ENCODE measurements at regions not wholly inside any gene's neighbourhood (a gene's known extent, or its start where the extent isn't known, plus 50 kb on each side); places are given as distances from the start of the nearest gene placed in this dataset.

DNA sequence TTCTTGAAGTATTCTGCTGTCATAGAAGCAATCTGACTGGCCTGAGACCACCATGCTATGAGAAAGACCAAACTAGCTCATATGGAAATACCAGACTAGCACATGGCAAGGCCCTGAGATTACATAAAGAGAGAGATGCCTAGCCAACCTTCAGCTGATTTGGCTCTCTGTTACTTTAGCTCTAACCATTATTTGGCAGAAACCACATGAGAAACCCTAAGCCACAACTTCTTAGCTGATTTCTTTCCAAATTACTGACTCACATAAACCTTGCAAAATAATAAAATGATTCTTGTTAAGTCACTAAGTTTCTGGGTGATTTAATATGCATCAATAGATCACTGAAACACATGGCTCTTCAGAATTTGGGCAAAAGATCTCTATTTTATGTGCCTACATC lies 295.0 kb upstream of the ZNF521 start:
- no peak for DNase-seq (ENCODE audit: low spot score)

DNA sequence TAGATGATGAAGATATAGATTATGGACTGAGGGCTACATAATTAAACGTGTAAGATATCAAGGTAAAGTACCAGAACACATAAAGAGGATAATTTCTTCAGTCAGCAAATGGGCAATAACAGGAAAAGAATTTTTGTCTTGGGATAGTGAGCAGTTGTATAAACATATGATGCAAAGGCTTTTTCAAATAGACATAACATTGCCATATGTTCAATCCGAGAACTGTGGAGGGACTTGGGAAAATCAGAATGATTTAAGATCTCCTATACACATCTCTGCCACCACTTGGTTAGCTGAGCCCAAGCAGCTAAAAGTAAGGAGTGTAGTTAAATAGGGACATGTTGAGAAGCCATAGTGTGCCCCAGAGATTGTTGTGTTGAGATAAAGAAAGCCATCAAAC lies 287.6 kb upstream of the ZNF521 start:
- DNase-seq (ENCODE audit: low spot score), result no peak

- DNase-seq (ENCODE audit: low spot score), result no peak
Measured at GRCh38 chr18:25633563-25633962, 281.6 kb upstream of the ZNF521 start.

DNA sequence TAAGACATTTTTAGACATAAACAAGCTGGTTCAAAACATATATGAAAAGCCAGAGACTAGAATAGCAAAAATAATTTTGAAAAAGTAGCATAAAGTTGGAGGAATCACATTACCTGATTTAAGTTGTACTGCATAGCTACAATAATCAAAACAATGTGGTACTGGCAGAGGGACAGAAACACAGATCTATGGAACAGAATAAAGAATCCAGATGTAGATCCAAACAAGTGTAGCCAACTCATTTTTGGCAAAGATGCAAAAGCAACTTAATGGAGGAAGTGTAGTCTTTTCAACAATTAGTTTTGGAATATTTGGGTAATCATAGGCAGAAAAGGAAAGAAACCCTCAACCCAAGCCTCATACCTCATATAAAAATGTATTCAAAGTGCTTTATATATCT lies 278.7 kb upstream of the ZNF521 start:
- DNase-seq (ENCODE audit: low spot score), result no peak

DNA sequence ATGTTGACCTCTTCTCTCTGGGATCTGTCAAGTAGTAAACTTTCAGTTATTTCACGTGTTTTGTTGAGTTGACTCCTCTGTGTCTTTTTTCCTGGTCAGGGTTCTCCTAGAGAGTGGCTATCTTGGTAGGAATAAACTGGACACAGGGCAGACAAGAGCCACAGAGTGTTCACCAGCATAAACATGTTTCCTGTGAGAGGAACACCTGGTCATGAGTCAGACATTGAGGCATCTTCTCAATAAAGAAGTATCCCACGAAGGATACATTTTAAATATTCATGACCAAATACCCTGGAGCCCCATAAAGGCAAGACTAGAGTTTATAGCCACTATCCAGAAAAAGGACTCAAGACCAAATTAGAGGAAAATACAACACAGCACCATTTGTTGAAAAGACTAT lies 269.7 kb upstream of the ZNF521 start:
- no peak for DNase-seq (ENCODE audit: low spot score)

- DNase-seq (ENCODE audit: low spot score), result no peak
Measured at GRCh38 chr18:25621144-25621543, 269.2 kb upstream of the ZNF521 start.

GRCh38 chr18:25614168-25614567 lies 262.2 kb upstream of the ZNF521 start:
- DNase-seq (ENCODE audit: low spot score), result no peak

GRCh38 chr18:25612466-25612865 lies 260.5 kb upstream of the ZNF521 start:
- DNase-seq (ENCODE audit: low spot score), result no peak

DNA sequence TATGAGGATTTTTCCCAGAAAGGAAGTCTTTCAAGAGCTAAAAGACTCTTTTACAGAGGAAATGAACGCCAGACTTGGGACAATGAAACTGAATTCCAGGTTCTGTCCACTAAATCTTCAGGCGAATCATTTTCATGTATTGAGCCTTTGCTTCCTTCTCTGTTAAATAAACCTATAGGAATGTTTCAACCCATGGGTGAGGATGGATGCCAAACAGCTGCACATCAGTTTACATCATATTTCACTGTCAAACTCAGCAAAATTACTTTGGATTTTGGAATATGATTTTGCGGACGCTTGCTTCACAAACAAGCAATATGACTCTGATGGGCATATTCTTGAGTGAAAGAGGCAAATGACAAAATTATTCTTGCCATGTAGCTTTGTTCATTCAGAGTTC lies 256.1 kb upstream of the ZNF521 start:
- DNase-seq (ENCODE audit: low spot score), result no peak

DNA sequence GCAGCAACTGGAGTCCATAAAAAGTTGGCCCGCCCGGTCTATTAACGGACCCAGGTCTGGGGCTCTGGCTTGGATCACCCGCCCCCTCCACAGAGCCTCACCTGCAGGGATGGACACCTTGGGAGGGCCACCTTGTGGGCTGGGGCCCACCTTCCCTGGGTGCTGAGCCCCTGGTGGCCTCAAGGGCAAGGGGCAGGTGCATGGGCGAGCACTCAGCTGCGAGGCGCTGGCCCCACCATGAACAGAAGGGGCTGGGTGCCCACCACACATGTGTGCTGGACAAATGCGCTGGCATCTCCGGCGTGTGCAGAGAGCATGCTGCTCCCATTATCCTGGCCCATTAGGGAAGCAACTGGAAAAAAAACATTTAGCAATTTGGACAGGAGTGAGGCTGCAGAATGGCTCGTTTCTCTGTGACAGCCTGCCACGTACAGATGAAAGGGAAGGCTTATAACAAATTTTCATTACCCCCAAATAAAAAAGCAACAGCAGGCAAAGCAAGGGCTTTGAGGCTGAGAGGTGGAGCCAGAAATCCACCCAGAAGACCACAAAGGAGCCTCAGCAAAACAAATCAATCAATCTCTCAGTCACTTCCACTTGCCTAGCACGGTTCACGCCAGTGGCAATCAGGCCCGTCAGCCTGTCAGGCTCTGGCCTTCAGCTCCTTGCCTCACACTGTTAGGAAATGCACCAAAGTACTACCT lies 253.1 kb upstream of the ZNF521 start:
- DNase-seq (ENCODE audit: low spot score), result no peak

DNA sequence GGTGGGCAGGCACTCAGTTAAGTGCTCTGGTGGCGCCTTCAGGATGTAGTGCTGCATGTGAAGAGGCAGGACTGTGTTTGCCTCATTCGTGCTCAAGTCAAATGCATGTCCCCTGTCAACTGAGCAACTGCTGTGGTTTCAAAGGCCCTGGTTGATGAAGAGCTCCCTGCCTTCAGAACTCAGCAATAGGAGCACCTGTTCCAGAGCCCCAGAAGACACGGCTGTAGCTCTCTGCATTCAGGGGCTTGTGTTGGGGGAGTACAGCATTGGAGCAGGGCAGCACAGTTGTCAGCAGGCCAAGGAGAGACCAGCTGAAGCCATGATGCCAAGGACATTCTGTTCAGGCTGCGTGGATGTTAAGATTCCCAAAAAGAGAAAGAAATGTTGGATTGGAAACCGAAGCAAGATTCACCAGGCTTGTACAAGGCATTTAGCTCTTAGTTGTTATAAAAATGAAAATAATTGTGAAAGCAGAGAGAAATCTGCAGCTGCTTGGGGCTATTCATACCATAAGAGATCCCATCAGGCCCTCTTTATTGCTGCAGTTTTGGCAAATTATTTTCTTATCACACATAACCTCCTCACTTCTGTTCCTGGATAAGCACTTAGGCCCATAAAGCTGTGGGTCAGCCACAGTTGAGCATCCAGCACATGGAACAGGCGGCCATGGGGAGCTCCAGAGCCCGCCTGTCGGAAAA lies 252.4 kb upstream of the ZNF521 start:
- DNase-seq (ENCODE audit: low spot score), result no peak

DNA sequence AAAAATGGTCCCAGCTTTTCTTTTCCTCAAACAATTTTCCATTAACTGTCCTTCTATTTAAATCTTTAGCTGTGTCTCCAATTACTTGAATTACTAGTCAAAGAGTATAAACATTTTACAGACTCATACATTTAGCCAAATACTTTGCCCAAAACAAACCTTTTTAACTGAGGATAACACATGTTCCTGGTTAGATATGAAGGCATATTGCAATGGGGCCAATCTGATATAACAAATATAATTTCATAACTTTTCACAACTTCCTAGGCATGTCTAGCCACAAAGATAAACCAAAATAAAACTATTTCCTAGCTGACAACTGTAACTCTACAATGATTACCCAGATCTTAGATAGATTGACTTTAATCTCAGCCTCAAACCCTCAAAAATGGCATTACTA lies 247.5 kb upstream of the ZNF521 start:
- no peak for DNase-seq (ENCODE audit: low spot score)

DNA sequence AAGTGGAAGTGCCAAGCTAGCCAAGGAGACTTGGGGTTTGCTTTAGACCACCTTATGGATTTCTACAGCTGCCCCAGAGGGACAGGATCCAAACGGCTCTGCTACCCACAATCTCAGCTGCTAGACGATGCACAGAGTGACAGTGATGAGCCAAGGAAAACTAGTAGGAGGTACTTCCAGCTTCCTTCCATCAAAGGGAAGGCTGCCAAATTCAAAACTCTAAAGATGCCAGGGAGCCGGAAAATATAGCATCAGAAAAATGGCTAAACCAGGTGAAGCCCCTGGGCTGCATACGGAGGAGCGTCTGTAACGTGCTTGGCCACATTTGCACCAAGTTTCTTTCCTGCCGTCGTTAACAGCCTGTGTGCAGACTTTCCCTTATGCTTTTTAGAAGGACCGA lies 245.5 kb upstream of the ZNF521 start:
- no peak for DNase-seq (ENCODE audit: low spot score)

GRCh38 chr18:25595274-25596060 lies 243.5 kb upstream of the ZNF521 start:
- no peak for DNase-seq (ENCODE audit: low spot score)

DNA sequence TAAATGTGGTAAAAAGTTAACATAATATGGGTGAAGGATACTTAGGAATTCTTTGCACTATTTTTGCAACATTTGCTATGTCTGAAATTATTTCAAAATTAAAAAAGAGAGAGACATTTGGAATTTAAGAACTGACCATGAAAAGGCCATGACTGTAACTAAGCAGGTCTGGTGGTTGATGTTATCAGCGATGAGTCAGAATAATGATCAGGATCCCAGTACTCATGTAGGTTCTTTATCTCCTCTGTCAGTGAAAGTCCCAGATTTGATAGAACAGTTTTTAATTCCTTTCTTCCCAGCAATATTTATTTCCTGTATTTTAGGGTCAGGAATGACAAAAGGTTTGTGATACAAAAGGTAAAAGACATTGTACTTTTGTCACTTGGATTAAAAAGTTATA lies 242.4 kb upstream of the ZNF521 start:
- DNase-seq (ENCODE audit: low spot score), result no peak

GRCh38 chr18:25592804-25593360 lies 240.9 kb upstream of the ZNF521 start:
- DNase-seq (ENCODE audit: low spot score), result no peak

- no peak for DNase-seq (ENCODE audit: low spot score)
Measured at GRCh38 chr18:25590456-25590855, 238.5 kb upstream of the ZNF521 start.

- DNase-seq (ENCODE audit: low spot score), result no peak
Measured at GRCh38 chr18:25587545-25587944, 235.6 kb upstream of the ZNF521 start.

GRCh38 chr18:25568986-25569385 lies 217.0 kb upstream of the ZNF521 start:
- no peak for DNase-seq (ENCODE audit: low spot score)

DNA sequence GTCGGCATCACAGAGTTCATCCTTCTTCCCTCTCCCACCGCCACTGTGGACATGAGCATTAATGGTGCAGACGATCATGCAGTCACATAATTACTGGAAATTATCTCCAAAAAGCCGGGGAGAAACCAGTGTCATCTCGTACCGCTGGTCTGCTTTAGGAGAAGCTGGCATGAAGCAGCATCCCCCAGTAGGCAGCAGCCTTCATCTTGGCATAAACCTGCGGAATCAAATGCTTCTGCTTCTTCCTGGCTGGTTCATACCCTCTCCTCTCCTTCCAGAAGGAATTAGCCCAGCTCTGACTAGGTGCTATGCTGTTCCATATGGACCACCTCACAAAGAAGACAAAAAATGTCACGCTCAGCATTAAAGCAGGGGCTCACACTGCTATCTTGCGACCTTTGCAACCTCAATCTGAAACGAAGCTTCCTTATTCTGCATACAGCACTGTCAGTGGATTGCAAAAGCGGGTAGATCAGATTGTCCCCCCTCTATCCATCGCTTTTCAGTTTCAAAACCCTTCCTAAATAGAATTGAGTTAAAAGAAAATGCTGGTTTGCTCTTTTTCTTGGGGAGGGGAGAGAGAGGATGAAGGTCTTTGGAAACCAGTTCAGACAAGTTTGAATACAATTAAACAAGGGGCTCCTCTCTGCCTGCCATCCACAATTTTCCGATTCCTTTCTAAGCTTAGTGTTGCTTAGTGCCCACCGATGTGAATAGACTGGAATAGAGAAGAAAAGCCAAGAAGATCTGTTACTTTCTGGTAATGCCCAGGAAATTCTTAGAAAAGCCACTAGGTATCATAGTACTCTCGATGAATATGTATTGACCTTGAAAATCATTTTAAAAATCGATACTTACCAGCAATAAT lies 212.1 kb upstream of the ZNF521 start:
- DNase-seq (ENCODE audit: low spot score), result no peak

GRCh38 chr18:25563346-25563745 lies 211.4 kb upstream of the ZNF521 start:
- DNase-seq (ENCODE audit: low spot score), result no peak

DNA sequence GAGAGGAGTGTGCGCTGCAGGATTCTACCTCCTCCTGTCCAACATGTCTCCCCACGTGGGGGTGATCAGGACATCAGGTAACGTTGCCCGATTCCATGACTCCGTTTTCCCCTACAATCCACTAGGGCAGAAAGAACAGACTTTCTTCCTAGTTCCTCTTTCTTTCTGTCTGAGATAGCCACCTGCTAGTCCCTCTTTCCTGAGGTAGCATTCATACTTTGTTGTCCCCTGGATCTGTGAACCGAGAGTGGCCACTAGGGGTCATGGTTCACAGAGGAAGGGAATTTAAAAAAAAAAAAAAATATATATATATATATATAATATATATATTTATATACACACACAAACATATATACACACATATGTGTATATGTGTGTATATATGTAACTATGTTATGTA lies 210.0 kb upstream of the ZNF521 start:
- DNase-seq (ENCODE audit: low spot score), result no peak

All from A172 (cell line).